NCI-H82 (cell line): ENCODE measurements at regions not wholly inside any gene's neighbourhood (a gene's known extent, or its start where the extent isn't known, plus 50 kb on each side); places are given as distances from the start of the nearest gene placed in this dataset.

Experiments used
- DNase-seq: peaks from one replicate; lab custom pipeline; 2025; lab: John Stamatoyannopoulos, UW

- peak; percentile 79 for DNase-seq
Measured at GRCh38 chr3:71887256-71887655, 102.3 kb upstream of the PROK2 start.

GRCh38 chr3:71885006-71885405 is 100.1 kb upstream of the PROK2 start:
- DNase-seq: no peak

- DNase-seq: no peak
Measured at GRCh38 chr3:71881732-71882131, 96.8 kb upstream of the PROK2 start.

GRCh38 chr3:71881041-71881440 is 96.1 kb upstream of the PROK2 start:
- DNase-seq: no peak

GRCh38 chr3:71879089-71879488 is 94.1 kb upstream of the PROK2 start:
- peak; percentile 14 for DNase-seq

GRCh38 chr3:71876135-71877105 is 91.5 kb upstream of the PROK2 start:
- no peak for DNase-seq

- DNase-seq: peak; percentile 87
Measured at GRCh38 chr3:71875461-71875947, 90.6 kb upstream of the PROK2 start.

GRCh38 chr3:71874618-71875017 is 89.7 kb upstream of the PROK2 start:
- no peak for DNase-seq

GRCh38 chr3:71873093-71873611 is 88.2 kb upstream of the PROK2 start:
- no peak for DNase-seq

GRCh38 chr3:71872256-71872655 is 87.3 kb upstream of the PROK2 start:
- DNase-seq: no peak

- no peak for DNase-seq
Measured at GRCh38 chr3:71870966-71871512, 86.1 kb upstream of the PROK2 start.

GRCh38 chr3:71868876-71869275 is 83.9 kb upstream of the PROK2 start:
- DNase-seq: peak; percentile 50

GRCh38 chr3:71865727-71866126 is 80.8 kb upstream of the PROK2 start:
- no peak for DNase-seq

GRCh38 chr3:71863563-71864190 is 78.7 kb upstream of the PROK2 start:
- DNase-seq: peak; percentile 7

GRCh38 chr3:71862371-71863140 is 77.6 kb upstream of the PROK2 start:
- DNase-seq: no peak

- peak; percentile 59 for DNase-seq
Measured at GRCh38 chr3:71859123-71859519, 74.2 kb upstream of the PROK2 start.

GRCh38 chr3:71858503-71859122 is 73.7 kb upstream of the PROK2 start:
- DNase-seq: no peak

- no peak for DNase-seq
Measured at GRCh38 chr3:71857956-71858355, 73.0 kb upstream of the PROK2 start.

GRCh38 chr3:71854706-71855105 is 69.8 kb upstream of the PROK2 start:
- DNase-seq: no peak

- DNase-seq: no peak
Measured at GRCh38 chr3:71854096-71854495, 69.1 kb upstream of the PROK2 start.

GRCh38 chr3:71851878-71852277 is 66.9 kb upstream of the PROK2 start:
- no peak for DNase-seq
